ENCODE measurements at regions not wholly inside any gene's neighbourhood (a gene's known extent, or its start where the extent isn't known, plus 50 kb on each side); places are given as distances from the start of the nearest gene placed in this dataset.

- DNase-seq (ENCODE audit: low read depth, low spot score), result no peak
- no peak overlapping the region for H3K4me3 ChIP-seq (ENCODE audit: low read length)
Measured at GRCh38 chr6:41427642-41428335, 92.4 kb downstream of the NCR2 start.

GRCh38 chr6:41428336-41428995, 93.1 kb downstream of the NCR2 start:
- DNase-seq (ENCODE audit: low read depth, low spot score), result no peak
- H3K4me3 ChIP-seq (ENCODE audit: low read length), result no peak overlapping the region

DNA sequence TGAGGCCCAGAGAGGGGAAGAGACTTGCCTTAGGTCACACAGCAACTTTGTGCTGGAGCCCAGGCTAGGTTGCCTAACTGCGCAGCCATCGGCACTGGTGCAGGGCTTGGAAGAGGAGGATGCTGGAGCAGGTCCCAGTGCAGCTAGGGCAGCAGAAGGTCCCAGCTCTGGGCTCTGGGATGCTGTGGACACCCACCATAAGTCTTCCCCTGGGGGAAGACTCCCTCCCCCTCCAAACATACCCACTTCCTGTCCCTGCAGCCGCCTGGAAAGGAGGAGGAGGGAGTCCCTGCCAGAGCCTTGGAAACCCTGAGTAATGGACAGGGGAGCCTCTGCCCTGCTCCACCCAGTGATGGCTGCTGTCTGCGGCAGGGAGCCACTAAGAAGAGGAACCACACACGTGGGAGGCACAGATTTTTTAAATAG, 93.6 kb downstream of the NCR2 start:
- no peak overlapping the region for H3K4me3 ChIP-seq (ENCODE audit: low read length)

GRCh38 chr6:41429506-41430504, 94.4 kb downstream of the NCR2 start:
- H3K4me3 ChIP-seq (ENCODE audit: low read length), result no peak overlapping the region
- no peak for DNase-seq (ENCODE audit: low read depth, low spot score)

More for the DNA sequence above, 93.6 kb downstream of the NCR2 start:
- DNase-seq (ENCODE audit: low read depth, low spot score), result no peak

DNA sequence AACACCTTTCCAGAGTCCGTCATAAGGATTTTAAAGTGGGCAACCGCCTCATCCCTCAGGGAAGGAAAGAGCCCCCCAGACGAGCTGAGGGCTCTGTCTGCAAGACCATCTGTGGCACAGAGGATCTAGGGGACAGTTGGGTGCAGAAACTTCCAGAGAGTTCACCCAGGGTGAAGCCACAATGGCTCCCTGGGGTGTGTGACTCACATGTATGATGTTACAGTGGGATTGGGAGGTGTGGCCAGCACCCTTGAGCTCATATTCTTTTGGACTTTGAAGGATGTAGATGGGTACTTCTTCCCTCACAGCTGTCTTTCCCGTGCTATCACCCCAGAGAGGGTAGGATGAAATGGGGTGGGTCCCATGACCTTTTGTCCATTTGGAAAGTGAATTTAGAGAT, 95.5 kb downstream of the NCR2 start:
- no peak overlapping the region for H3K4me3 ChIP-seq (ENCODE audit: low read length)
- no peak for DNase-seq (ENCODE audit: low read depth, low spot score)

GRCh38 chr6:41432280-41432679, 96.9 kb downstream of the NCR2 start:
- no peak overlapping the region for H3K4me3 ChIP-seq (ENCODE audit: low read length)
- DNase-seq (ENCODE audit: low read depth, low spot score), result no peak

- H3K4me3 ChIP-seq (ENCODE audit: low read length), result no peak overlapping the region
- DNase-seq (ENCODE audit: low read depth, low spot score), result no peak
Measured at GRCh38 chr6:41434803-41435481, 99.5 kb downstream of the NCR2 start.

GRCh38 chr6:41437604-41438003, 102.2 kb downstream of the NCR2 start:
- no peak overlapping the region for H3K4me3 ChIP-seq (ENCODE audit: low read length)
- no peak for DNase-seq (ENCODE audit: low read depth, low spot score)

GRCh38 chr6:41438746-41439145, 103.3 kb downstream of the NCR2 start:
- DNase-seq (ENCODE audit: low read depth, low spot score), result no peak
- no peak overlapping the region for H3K4me3 ChIP-seq (ENCODE audit: low read length)

GRCh38 chr6:41439524-41440418, 104.4 kb downstream of the NCR2 start:
- no peak overlapping the region for H3K4me3 ChIP-seq (ENCODE audit: low read length)
- DNase-seq (ENCODE audit: low read depth, low spot score), result peak; percentile 90

- DNase-seq (ENCODE audit: low read depth, low spot score), result no peak
- no peak overlapping the region for H3K4me3 ChIP-seq (ENCODE audit: low read length)
Measured at GRCh38 chr6:41440958-41441357, 105.2 kb upstream of the FOXP4 start.

- H3K4me3 ChIP-seq (ENCODE audit: low read length), result no peak overlapping the region
- peak; percentile 81 for DNase-seq (ENCODE audit: low read depth, low spot score)
Measured at GRCh38 chr6:41441598-41442351, 104.4 kb upstream of the FOXP4 start.

GRCh38 chr6:41442352-41442672, 103.9 kb upstream of the FOXP4 start:
- DNase-seq (ENCODE audit: low read depth, low spot score), result no peak
- no peak overlapping the region for H3K4me3 ChIP-seq (ENCODE audit: low read length)

- no peak overlapping the region for H3K4me3 ChIP-seq (ENCODE audit: low read length)
- no peak for DNase-seq (ENCODE audit: low read depth, low spot score)
Measured at GRCh38 chr6:41442800-41443501, 103.2 kb upstream of the FOXP4 start.

DNA sequence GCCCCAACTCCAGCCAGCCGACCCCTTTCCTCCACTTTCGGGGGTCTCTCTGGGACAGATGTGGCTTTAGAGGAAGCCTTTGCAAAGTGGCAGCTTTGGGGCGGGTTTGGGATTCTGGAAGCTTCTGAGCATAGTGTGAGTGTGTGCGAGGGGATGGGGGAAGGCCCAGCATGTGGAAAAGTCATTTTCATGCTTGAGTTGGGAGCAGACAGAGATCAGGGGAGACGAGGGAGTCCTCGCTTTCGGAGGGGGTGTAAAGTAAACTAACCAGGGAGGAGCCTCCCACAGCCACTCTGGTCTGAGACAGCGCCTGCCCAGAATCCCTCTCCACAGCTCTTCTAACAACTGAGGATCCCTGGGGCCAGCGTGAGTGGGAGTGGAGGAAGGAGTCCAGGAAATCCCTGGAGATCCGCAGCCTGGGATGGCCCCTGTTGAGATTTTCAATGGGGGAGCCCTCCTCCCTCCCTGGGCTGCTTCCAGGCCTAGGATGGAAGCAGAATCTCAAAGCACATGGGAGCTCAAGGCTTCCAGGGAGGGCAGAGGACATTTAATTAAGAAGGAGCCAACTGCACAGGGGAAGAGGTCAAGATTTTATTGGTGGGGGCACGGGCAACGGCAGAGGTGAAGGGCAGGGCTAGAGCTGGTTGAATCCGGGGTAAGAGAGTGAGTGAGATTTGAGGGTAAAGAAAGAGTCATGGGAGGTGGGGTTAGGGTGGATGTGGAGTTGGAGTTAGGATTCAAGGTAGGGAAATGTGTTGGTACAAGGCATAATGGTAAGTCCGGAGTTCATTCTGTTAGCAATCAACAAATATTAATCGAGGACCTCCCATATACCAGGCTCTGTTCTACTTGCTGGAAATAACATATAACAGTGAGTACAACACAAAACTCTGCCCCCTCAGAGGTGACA, 102.3 kb upstream of the FOXP4 start:
- DNase-seq (ENCODE audit: low read depth, low spot score), result no peak
- H3K4me3 ChIP-seq (ENCODE audit: low read length), result no peak overlapping the region

DNA sequence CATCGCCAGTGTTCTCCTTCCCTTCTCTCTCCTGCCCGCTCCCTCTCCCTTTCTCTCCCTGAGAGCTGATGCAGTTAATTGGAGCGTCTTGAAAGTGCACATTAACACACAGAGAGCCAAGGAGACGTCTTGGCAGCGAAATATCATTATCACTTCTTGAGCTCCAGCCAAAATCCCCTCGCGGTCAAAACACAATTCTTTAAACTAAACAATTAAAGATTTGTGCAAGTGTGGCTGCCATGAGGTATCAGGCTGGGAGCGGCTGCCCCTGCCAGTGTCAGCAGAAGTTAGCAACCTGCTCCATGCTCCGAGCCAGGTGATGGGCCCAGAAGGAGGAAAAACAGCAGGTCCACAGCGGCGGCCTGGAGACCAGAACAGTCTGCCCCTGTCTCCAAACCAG, 100.9 kb upstream of the FOXP4 start:
- DNase-seq (ENCODE audit: low read depth, low spot score), result no peak

More for the DNA sequence above, 100.9 kb upstream of the FOXP4 start:
- no peak overlapping the region for H3K4me3 ChIP-seq (ENCODE audit: low read length)
